Keratinocyte (primary cell): ENCODE measurements at regions not wholly inside any gene's neighbourhood (a gene's known extent, or its start where the extent isn't known, plus 50 kb on each side); places are given as distances from the start of the nearest gene placed in this dataset.

Experiments
- DNase-seq: peaks from one replicate; pipeline ENCODE4 v3.0.0-alpha.2; 2011; ENCODE audit warnings: low read depth, missing footprints, low spot score
- FAIRE-seq: peaks from 2 replicates; lab custom pipeline; 2011; peaks lifted over from hg19 to GRCh38; lab: Jason Lieb, UNC
- H2AFZ ChIP-seq: 2 replicates; pipeline ENCODE4 v1.6.0; 2012; ENCODE audit warnings: low read length, control low read depth, inconsistent platforms; ENCODE audit not compliant: control insufficient read depth
- H3K27ac ChIP-seq: 2 replicates; pipeline ENCODE4 v1.5.1; 2011; ENCODE audit warnings: low read length; ENCODE audit not compliant: control insufficient read depth, insufficient read depth
- H3K27me3 ChIP-seq: 3 replicates; pipeline ENCODE4 v1.6.0; 2011; ENCODE audit warnings: low read length; ENCODE audit not compliant: control insufficient read depth, insufficient read depth; ENCODE audit errors: extremely low read depth
- H3K36me3 ChIP-seq, 2 experiments: 2 replicates in 1 of 2; 3 replicates in 1 of 2; pipeline ENCODE4 v1.5.1; 2011; ENCODE audit warnings: low read length in 2 of 2, mild to moderate bottlenecking in 1 of 2; ENCODE audit not compliant: control insufficient read depth in 2 of 2, insufficient read depth in 2 of 2; ENCODE audit errors: extremely low read depth in 1 of 2
- H3K4me1 ChIP-seq: 3 replicates; pipeline ENCODE4 v1.5.1; 2011; ENCODE audit warnings: low read length; ENCODE audit not compliant: control insufficient read depth, insufficient read depth; ENCODE audit errors: extremely low read depth
- H3K4me2 ChIP-seq: 3 replicates; pipeline ENCODE4 v1.6.0; 2011; ENCODE audit warnings: low read depth, low read length; ENCODE audit not compliant: control insufficient read depth, insufficient read depth; ENCODE audit errors: extremely low read depth
- H3K4me3 ChIP-seq, 3 experiments: fragments of 200-600 bp in 1 of 3; sonication (generic) in 1 of 3; 2 replicates in 2 of 3; 3 replicates in 1 of 3; pipeline ENCODE4 v1.5.1; 2011 to 2016; ENCODE audit warnings: low read length in 3 of 3, mild to moderate bottlenecking in 3 of 3, control low read depth in 2 of 3, inconsistent platforms in 1 of 3, low read depth in 1 of 3, mixed read lengths in 1 of 3, mixed run types in 1 of 3, moderate library complexity in 1 of 3; ENCODE audit not compliant: control insufficient read depth in 2 of 3, insufficient read depth in 2 of 3; ENCODE audit errors: extremely low read depth in 1 of 3
- H3K79me2 ChIP-seq: 2 replicates; pipeline ENCODE4 v1.6.0; 2012; ENCODE audit warnings: low read length; ENCODE audit not compliant: control insufficient read depth, insufficient read depth
- H3K9ac ChIP-seq: 3 replicates; pipeline ENCODE4 v1.6.0; 2011; ENCODE audit warnings: low read length; ENCODE audit not compliant: control insufficient read depth, insufficient read depth; ENCODE audit errors: extremely low read depth
- H3K9me1 ChIP-seq: 3 replicates; pipeline ENCODE4 v1.6.0; 2011; ENCODE audit warnings: low read length; ENCODE audit not compliant: control insufficient read depth, insufficient read depth; ENCODE audit errors: extremely low read depth
- H3K9me3 ChIP-seq: 2 replicates; pipeline ENCODE4 v1.5.1; 2012; ENCODE audit warnings: low read depth, low read length; ENCODE audit not compliant: control insufficient read depth
- H4K20me1 ChIP-seq: 3 replicates; pipeline ENCODE4 v1.6.0; 2011; ENCODE audit warnings: low read length; ENCODE audit not compliant: control insufficient read depth, insufficient read depth; ENCODE audit errors: extremely low read depth
- CTCF ChIP-seq, 3 experiments: IDR thresholded peaks in 1 of 3; conservative IDR thresholded peaks in 1 of 3; optimal IDR thresholded peaks in 1 of 3; 2 replicates in 2 of 3; 3 replicates in 1 of 3; pipeline versions ENCODE3 to v1.5.1; 2011; ENCODE audit warnings: low read length in 3 of 3, mild to moderate bottlenecking in 3 of 3, moderate library complexity in 2 of 3, control low read depth in 1 of 3, inconsistent platforms in 1 of 3; ENCODE audit not compliant: insufficient read depth in 2 of 3; ENCODE audit errors: extremely low read depth in 1 of 3
- EZH2 ChIP-seq: IDR thresholded peaks from one replicate; pipeline ENCODE4 v1.6.1; 2012; ENCODE audit warnings: inconsistent platforms, mild to moderate bottlenecking, low read length, moderate library complexity
- dilution Hi-C: fragments of 300-500 bp; cut with MboI; formaldehyde crosslinking; loops from one replicate; pipeline ENCODE4 v1.7.0; 2020; ENCODE audit warnings: low sequenced_read_pairs; ENCODE audit not compliant: extremely low pct_ligation_motif_present

GRCh38 chr1:193326296-193326695 is 139.9 kb upstream of the B3GALT2 start:
- H3K4me1 ChIP-seq, result peaks cover 16% of the 10 kb centered on the region
- no peak overlapping the region for H2AFZ ChIP-seq
- no peaks in the 10 kb centered on the region for H3K9me3 ChIP-seq
- DNase-seq (no peak), FAIRE-seq (no peak)
- H3K36me3 ChIP-seq, result no peaks in the 10 kb centered on the region
- H3K9me1 ChIP-seq, result no peaks in the 10 kb centered on the region
- no peak overlapping the region for H3K4me2 ChIP-seq
- no peaks in the 10 kb centered on the region for H3K27me3 ChIP-seq
- H3K79me2 ChIP-seq, result no peaks in the 10 kb centered on the region
- no peak overlapping the region for H3K9ac ChIP-seq
- dilution Hi-C loops, result no loop called here
- no peak overlapping the region for H3K4me3 ChIP-seq
- H3K27ac ChIP-seq, result no peak overlapping the region
- TF ChIP-seq EZH2 (no peak), CTCF (optimal IDR thresholded peaks at IDR 0.05 in 1 of 3, IDR thresholded peaks at IDR 0.05 in 1 of 3, conservative IDR thresholded peaks at IDR 0.05 in 1 of 3; ENCODE audit: extremely low read depth in 1 of 3, insufficient read depth in 2 of 3, low read length in 3 of 3) (no peak)
- no peaks in the 10 kb centered on the region for H4K20me1 ChIP-seq

GRCh38 chr1:193325771-193326170 is 139.4 kb upstream of the B3GALT2 start:
- Histone ChIP-seq H3K9ac (no peak overlapping the region), H3K4me3 (no peak overlapping the region), H3K9me1 (no peaks in the 10 kb centered on the region), H3K9me3 (no peaks in the 10 kb centered on the region), H3K27me3 (no peaks in the 10 kb centered on the region), H3K36me3 (no peaks in the 10 kb centered on the region), H3K79me2 (no peaks in the 10 kb centered on the region), H3K4me2 (no peak overlapping the region), H3K27ac (no peak overlapping the region), H4K20me1 (no peaks in the 10 kb centered on the region), H2AFZ (no peak overlapping the region), H3K4me1 (peaks cover 22% of the 10 kb centered on the region)
- dilution Hi-C loops, result no loop called here
- TF ChIP-seq EZH2, result no peak
- DNase-seq (peak; percentile 11), FAIRE-seq (peak; percentile 17)

GRCh38 chr1:193325042-193325441 is 138.6 kb upstream of the B3GALT2 start:
- H4K20me1 ChIP-seq, result no peaks in the 10 kb centered on the region
- no peak overlapping the region for H3K4me2 ChIP-seq
- TF ChIP-seq EZH2 (no peak), CTCF (optimal IDR thresholded peaks at IDR 0.05 in 1 of 3, IDR thresholded peaks at IDR 0.05 in 1 of 3, conservative IDR thresholded peaks at IDR 0.05 in 1 of 3; ENCODE audit: extremely low read depth in 1 of 3, insufficient read depth in 2 of 3, low read length in 3 of 3) (no peak)
- dilution Hi-C loops, result no loop called here
- no peak overlapping the region for H3K27ac ChIP-seq
- H3K4me3 ChIP-seq, result no peak overlapping the region
- H3K9ac ChIP-seq, result no peak overlapping the region
- H3K9me1 ChIP-seq, result no peaks in the 10 kb centered on the region
- peaks cover 29% of the 10 kb centered on the region for H3K4me1 ChIP-seq
- H3K36me3 ChIP-seq, result no peaks in the 10 kb centered on the region
- H2AFZ ChIP-seq, result no peak overlapping the region
- no peaks in the 10 kb centered on the region for H3K79me2 ChIP-seq
- DNase-seq (no peak), FAIRE-seq (no peak)
- H3K27me3 ChIP-seq, result no peaks in the 10 kb centered on the region
- H3K9me3 ChIP-seq, result no peaks in the 10 kb centered on the region
